Esophagus squamous epithelium (tissue), 5 donors: ENCODE measurements at regions not wholly inside any gene's neighbourhood (a gene's known extent, or its start where the extent isn't known, plus 50 kb on each side); places are given as distances from the start of the nearest gene placed in this dataset.
A peak's percentile ranks its signal among the peaks of the same experiment; 100 is the strongest.

ENCODE experiments used
- DNase-seq: peaks from one replicate; lab custom pipeline; 2025; lab: John Stamatoyannopoulos, UW
- H3K27ac ChIP-seq, 4 donors: fragments of 200-600 bp; sonication (generic); one replicate each; pipeline ENCODE4 v1.5.1; 2016 to 2019; ENCODE audit warnings: mild to moderate bottlenecking in 1 of 4
- H3K27me3 ChIP-seq, 4 donors: fragments of 200-600 bp; sonication (generic); 1 replicate in 3 of 4; 2 replicates in 1 of 4; pipeline versions ENCODE4 v1.5.1 to v1.6.0; 2017 to 2021; ENCODE audit warnings: antibody characterized with exemption in 1 of 4
- H3K36me3 ChIP-seq, 3 donors: fragments of 200-600 bp; sonication (generic); one replicate each; pipeline ENCODE4 v1.5.1; 2016 to 2019
- H3K4me1 ChIP-seq, 3 donors: fragments of 200-600 bp; sonication (generic); one replicate each; pipeline ENCODE4 v1.5.1; 2017 to 2019
- H3K4me3 ChIP-seq, 4 donors: fragments of 200-600 bp; sonication (generic); 1 replicate in 3 of 4; 2 replicates in 1 of 4; pipeline ENCODE4 v1.5.1; 2016 to 2019; ENCODE audit warnings: mild to moderate bottlenecking in 2 of 4, moderate library complexity in 1 of 4
- H3K9me3 ChIP-seq, 3 donors: fragments of 200-600 bp; sonication (generic); one replicate each; pipeline ENCODE4 v1.5.1; 2016 to 2019
- POLR2A ChIP-seq, 4 donors: fragments of 450-650 bp; IDR thresholded peaks; one replicate each; pipeline ENCODE4 v1.6.1; 2017; ENCODE audit warnings: antibody characterized with exemption in 4 of 4, mild to moderate bottlenecking in 4 of 4, moderate library complexity in 3 of 4
- WGBS, 2 donors: methylation state at CpG; one replicate each; pipeline ENCODE4 v1.1.5; 2018; 5-methylcytosine and 5-hydroxymethylcytosine counted together
- intact Hi-C: fragments of 100-400 bp; cut with DNase I; formaldehyde crosslinking; loops from one replicate; pipeline ENCODE4 v1.15.0; 2022
- TF ChIP-seq, protein P1 (sequence below), 6 experiments: fragments of 450-650 bp in 4 of 6; fragments of 200-600 bp in 2 of 6; sonication (generic) in 2 of 6; IDR thresholded peaks; one replicate each; pipeline ENCODE4 v1.5.1; 2016 to 2019; ENCODE audit warnings: antibody characterized with exemption in 6 of 6, mild to moderate bottlenecking in 4 of 6, moderate library complexity in 4 of 6
- donor health status: DM: yes; HTN: yes; CAD: no.

- no peak for TF ChIP-seq POLR2A (IDR thresholded peaks at IDR 0.05)
- TF ChIP-seq, protein P1, sequence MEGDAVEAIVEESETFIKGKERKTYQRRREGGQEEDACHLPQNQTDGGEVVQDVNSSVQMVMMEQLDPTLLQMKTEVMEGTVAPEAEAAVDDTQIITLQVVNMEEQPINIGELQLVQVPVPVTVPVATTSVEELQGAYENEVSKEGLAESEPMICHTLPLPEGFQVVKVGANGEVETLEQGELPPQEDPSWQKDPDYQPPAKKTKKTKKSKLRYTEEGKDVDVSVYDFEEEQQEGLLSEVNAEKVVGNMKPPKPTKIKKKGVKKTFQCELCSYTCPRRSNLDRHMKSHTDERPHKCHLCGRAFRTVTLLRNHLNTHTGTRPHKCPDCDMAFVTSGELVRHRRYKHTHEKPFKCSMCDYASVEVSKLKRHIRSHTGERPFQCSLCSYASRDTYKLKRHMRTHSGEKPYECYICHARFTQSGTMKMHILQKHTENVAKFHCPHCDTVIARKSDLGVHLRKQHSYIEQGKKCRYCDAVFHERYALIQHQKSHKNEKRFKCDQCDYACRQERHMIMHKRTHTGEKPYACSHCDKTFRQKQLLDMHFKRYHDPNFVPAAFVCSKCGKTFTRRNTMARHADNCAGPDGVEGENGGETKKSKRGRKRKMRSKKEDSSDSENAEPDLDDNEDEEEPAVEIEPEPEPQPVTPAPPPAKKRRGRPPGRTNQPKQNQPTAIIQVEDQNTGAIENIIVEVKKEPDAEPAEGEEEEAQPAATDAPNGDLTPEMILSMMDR (IDR thresholded peaks at IDR 0.05): no peak
- no peaks in the 10 kb centered on the region for H3K9me3 ChIP-seq
- DNase-seq: no peak
- no peaks in the 10 kb centered on the region for H3K36me3 ChIP-seq
- 43 to 49% methylated on average over 3 to 4 of the region's 4 CpGs for WGBS, 2 donors
- H3K27ac ChIP-seq: peak overlapping the region; percentile 56 to 86 (median 68)
- H3K4me3 ChIP-seq: no peak overlapping the region
- H3K27me3 ChIP-seq: no peaks in the 10 kb centered on the region
- H3K4me1 ChIP-seq: peaks cover 0 to 38% (median 4%) of the 10 kb centered on the region in 3 donors
- intact Hi-C loops: no loop called here
Measured at GRCh38 chr3:101964861-101965260, 115.5 kb downstream of the NFKBIZ start.

DNA sequence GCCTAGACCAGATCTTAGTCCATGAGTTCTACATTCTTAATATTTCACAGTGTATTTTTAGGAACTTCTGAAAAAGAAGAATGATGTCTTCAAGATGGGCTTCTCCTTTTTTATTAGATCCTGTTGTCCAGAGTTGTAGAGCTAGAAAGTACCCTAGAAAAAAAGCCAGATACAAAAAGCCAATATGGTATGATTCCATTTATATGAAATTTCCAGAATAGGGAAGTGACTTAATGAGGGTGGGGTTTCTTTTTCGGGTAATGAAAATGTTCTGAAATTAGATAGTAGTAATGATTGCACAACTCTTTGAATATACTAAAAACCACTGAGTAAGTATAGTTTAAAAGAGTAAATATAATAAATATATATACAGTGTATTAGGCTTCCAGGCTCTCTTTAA is 116.9 kb downstream of the NFKBIZ start:
- TF ChIP-seq, protein P1 (IDR thresholded peaks at IDR 0.05): no peak
- TF ChIP-seq POLR2A (IDR thresholded peaks at IDR 0.05): no peak
- Histone ChIP-seq H3K9me3 (no peaks in the 10 kb centered on the region), H3K36me3 (no peaks in the 10 kb centered on the region), H3K27me3 (no peaks in the 10 kb centered on the region), H3K4me3 (no peak overlapping the region), H3K27ac (no peak overlapping the region), H3K4me1 (peaks cover 0 to 38% (median 4%) of the 10 kb centered on the region in 3 donors)
- intact Hi-C loops: no loop called here
- DNase-seq: no peak
- WGBS, 2 donors: 30 to 55% methylated on average over 1 of the region's 1 CpG

- no peaks in the 10 kb centered on the region for H3K27me3 ChIP-seq
- H3K9me3 ChIP-seq: no peaks in the 10 kb centered on the region
- H3K4me3 ChIP-seq: no peak overlapping the region
- WGBS, 2 donors: 95 to 96% methylated on average over 4 of the region's 4 CpGs
- TF ChIP-seq, protein P1 (IDR thresholded peaks at IDR 0.05): no peak
- TF ChIP-seq POLR2A (IDR thresholded peaks at IDR 0.05): no peak
- H3K27ac ChIP-seq: no peak overlapping the region
- no peak for DNase-seq
- peaks cover 0 to 27% (median 0%) of the 10 kb centered on the region in 3 donors for H3K4me1 ChIP-seq
- intact Hi-C loops: no loop called here
- no peaks in the 10 kb centered on the region for H3K36me3 ChIP-seq
Measured at GRCh38 chr3:101970212-101970611, 120.9 kb downstream of the NFKBIZ start.

DNA sequence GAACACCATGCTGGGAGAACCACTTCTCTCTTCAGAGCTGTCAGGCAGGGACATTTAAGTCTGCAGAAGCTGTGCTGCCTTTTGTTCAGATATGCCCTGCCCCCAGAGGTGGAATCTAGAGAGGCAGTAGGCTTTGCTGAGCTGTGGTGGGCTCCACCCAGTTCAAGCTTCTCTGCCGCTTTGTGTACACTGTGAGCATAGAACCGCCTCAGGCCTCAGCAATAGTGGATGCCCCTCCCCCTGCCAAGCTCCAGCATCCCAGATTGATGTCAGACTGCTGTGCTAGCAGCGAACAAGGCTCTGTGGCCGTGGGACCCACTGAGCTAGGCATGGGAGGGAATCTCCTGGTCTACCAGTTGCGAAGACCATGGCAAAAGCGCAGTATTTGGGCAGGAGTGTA is 121.6 kb downstream of the NFKBIZ start:
- DNase-seq: no peak
- no peaks in the 10 kb centered on the region for H3K9me3 ChIP-seq
- H3K36me3 ChIP-seq: no peaks in the 10 kb centered on the region
- peaks cover 0 to 21% (median 0%) of the 10 kb centered on the region in 3 donors for H3K4me1 ChIP-seq
- intact Hi-C loops: no loop called here
- H3K27me3 ChIP-seq: no peaks in the 10 kb centered on the region
- no peak overlapping the region for H3K27ac ChIP-seq
- TF ChIP-seq, protein P1 (IDR thresholded peaks at IDR 0.05): no peak
- no peak for TF ChIP-seq POLR2A (IDR thresholded peaks at IDR 0.05)
- H3K4me3 ChIP-seq: no peak overlapping the region
- 100% methylated on average over 1 of the region's 6 CpGs; no CpG with 5 or more reads in 1 of the 2 donors for WGBS, 2 donors

GRCh38 chr3:101972430-101973162 is 123.3 kb downstream of the NFKBIZ start:
- intact Hi-C loops: no loop called here
- H3K4me3 ChIP-seq: no peak overlapping the region
- H3K36me3 ChIP-seq: no peaks in the 10 kb centered on the region
- TF ChIP-seq, protein P1 (IDR thresholded peaks at IDR 0.05): no peak
- TF ChIP-seq POLR2A (IDR thresholded peaks at IDR 0.05): no peak
- H3K9me3 ChIP-seq: no peaks in the 10 kb centered on the region
- DNase-seq: no peak
- H3K4me1 ChIP-seq: peaks cover 0 to 17% (median 0%) of the 10 kb centered on the region in 3 donors
- H3K27me3 ChIP-seq: no peaks in the 10 kb centered on the region
- WGBS, 2 donors: 51 to 57% methylated on average over 2 of the region's 2 CpGs
- no peak overlapping the region for H3K27ac ChIP-seq
